C4-2B (cell line): ENCODE measurements at regions not wholly inside any gene's neighbourhood (a gene's known extent, or its start where the extent isn't known, plus 50 kb on each side); places are given as distances from the start of the nearest gene placed in this dataset.

ENCODE experiments used
- H3K27ac ChIP-seq: fragments of 450-650 bp; 2 replicates; pipeline ENCODE4 v1.5.1; 2017
- ZFX ChIP-seq: fragments of 450-650 bp; IDR thresholded peaks from 2 replicates; pipeline ENCODE4 v1.6.1; 2017
- TF ChIP-seq, protein P1 (sequence below): fragments of 450-650 bp; conservative IDR thresholded peaks from 2 replicates; pipeline ENCODE4 v1.5.1; 2017; ENCODE audit warnings: mild to moderate bottlenecking

- H3K27ac ChIP-seq = no peak overlapping the region
- no peak for TF ChIP-seq ZFX
Measured at GRCh38 chr2:234286956-234287355, 209.9 kb downstream of the ARL4C start.

GRCh38 chr2:234286118-234286598 is 210.7 kb downstream of the ARL4C start:
- TF ChIP-seq ZFX = no peak
- TF ChIP-seq, protein P1, sequence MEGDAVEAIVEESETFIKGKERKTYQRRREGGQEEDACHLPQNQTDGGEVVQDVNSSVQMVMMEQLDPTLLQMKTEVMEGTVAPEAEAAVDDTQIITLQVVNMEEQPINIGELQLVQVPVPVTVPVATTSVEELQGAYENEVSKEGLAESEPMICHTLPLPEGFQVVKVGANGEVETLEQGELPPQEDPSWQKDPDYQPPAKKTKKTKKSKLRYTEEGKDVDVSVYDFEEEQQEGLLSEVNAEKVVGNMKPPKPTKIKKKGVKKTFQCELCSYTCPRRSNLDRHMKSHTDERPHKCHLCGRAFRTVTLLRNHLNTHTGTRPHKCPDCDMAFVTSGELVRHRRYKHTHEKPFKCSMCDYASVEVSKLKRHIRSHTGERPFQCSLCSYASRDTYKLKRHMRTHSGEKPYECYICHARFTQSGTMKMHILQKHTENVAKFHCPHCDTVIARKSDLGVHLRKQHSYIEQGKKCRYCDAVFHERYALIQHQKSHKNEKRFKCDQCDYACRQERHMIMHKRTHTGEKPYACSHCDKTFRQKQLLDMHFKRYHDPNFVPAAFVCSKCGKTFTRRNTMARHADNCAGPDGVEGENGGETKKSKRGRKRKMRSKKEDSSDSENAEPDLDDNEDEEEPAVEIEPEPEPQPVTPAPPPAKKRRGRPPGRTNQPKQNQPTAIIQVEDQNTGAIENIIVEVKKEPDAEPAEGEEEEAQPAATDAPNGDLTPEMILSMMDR = no peak
- H3K27ac ChIP-seq = no peak overlapping the region

DNA sequence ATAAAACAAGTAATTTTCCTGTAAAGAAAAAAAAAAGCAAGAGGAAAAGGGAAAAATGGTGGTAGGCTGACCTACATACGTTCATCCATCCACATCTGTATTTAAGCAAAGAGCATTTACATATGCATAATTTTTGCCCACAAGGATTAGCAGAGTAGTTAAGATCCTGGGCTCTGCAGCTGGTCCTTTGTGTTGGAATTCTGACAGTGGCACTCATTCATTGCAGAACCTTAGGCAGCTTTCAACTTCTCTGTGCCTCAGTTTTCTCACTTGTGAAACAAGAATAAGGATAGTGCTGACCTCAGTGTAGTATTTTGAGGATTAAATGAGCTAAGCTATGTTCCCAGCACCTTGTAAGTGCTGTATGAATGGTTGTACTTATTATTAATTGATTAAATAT is 211.3 kb downstream of the ARL4C start:
- no peak overlapping the region for H3K27ac ChIP-seq
- no peak for TF ChIP-seq ZFX
- TF ChIP-seq, protein P1 = no peak

GRCh38 chr2:234279637-234280036 is 217.2 kb downstream of the ARL4C start:
- TF ChIP-seq, protein P1 = no peak
- no peak for TF ChIP-seq ZFX
- no peak overlapping the region for H3K27ac ChIP-seq

DNA sequence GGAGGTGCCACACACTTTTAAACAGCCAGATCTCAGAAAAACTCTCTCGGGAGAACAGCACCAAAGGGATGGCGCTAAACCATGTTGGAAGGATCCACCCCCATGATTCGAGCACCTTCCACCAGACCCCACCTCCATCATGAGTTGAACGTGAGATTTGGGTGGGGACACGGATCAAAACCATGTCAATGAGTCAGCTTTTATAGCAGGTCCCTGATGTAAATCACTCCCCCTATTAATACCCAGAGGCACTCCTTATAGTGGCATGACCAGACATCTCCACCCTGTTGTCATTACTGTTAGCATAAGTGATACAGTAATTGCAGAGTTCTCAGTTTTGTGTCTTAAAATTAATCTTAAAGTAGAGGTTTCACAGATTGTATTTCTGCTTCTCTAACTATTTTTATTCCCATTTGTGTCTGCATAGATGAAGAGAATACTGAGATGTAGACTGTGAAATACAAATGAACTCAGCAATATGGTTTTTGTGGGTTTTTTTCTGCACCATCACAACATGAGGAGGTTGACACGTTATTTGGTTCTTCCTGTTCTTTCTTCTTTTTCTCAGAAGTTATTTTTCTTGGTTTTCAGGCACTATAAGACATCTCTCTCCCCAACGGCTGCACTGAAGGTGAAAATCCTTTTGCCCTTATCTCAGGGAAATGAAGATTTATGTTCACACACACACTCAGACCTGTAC is 218.2 kb downstream of the ARL4C start:
- TF ChIP-seq ZFX = no peak
- TF ChIP-seq, protein P1 = no peak
- no peak overlapping the region for H3K27ac ChIP-seq

DNA sequence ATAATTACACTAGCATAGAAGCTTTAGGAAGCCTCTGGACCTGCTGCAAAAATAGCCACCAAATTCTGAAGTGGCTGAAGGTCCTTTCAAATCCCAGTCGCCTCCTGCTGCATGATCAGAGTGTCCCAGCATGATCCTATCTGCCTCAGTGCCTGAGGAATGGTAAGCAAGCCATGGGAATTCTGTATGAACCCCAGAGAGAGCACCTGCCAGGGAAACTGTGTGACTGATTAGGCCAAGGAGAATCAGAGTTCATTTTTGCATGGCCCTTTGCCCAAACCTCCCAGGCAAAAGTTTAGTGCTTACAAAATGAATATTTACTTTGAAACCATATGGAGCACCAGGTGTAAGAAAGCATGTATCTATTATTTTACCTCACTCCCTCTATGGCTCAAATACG is 221.4 kb downstream of the ARL4C start:
- TF ChIP-seq, protein P1 = no peak
- TF ChIP-seq ZFX = no peak
- H3K27ac ChIP-seq = no peak overlapping the region

DNA sequence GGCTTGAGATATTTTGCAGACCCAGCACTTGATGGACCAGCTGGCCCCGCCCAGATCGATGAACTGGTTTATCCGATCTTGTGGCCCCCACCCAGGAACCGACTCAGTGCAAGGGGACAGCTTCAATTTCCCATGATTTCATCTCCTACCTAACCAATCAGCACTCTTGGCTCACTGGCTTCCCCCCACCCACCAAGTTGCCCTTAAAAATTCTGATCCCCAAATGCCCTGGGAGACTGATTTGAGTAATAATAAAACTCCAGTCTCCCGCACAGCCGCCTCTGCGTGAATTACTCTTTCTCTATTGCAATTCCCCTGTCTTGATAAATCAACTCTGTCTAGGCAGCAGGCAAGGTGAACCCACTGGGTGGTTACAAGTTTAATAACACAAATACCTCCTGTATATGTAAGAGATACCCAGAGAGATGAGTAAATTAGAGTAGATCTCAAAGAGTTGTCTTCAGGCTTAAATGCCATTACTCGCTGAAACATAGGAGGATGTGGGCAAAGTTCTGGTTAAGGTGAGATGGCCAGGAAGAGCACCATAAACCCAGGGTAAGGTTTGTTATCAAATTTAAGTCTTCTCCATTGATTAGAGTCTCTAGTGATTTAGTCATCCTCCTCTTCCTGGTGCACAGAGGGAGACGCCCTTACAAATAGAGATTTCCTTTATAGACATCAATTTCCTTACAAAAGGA is 222.8 kb downstream of the ARL4C start:
- no peak overlapping the region for H3K27ac ChIP-seq

More for the DNA sequence above, 222.8 kb downstream of the ARL4C start:
- TF ChIP-seq, protein P1 = no peak
- TF ChIP-seq ZFX = no peak
